Mucosa of descending colon (tissue), 3 donors: ENCODE measurements at regions not wholly inside any gene's neighbourhood (a gene's known extent, or its start where the extent isn't known, plus 50 kb on each side); places are given as distances from the start of the nearest gene placed in this dataset.

ENCODE experiments used
- ATAC-seq: fragments of 200-7000 bp; cut with Tn5 transposase; one replicate; pipeline ENCODE4 v1.9.1; 2020; ENCODE audit warnings: mild to moderate bottlenecking, moderate library complexity
- DNase-seq, 3 donors: peaks; one replicate each; pipeline ENCODE4 v3.0.0-alpha.2; 2020
- H3K36me3 ChIP-seq: fragments of 200-600 bp; one replicate; pipeline ENCODE4 v1.8.0; 2021; ENCODE audit warnings: low read depth, mild to moderate bottlenecking
- H3K4me1 ChIP-seq: fragments of 200-600 bp; one replicate; pipeline ENCODE4 v1.8.0; 2021; ENCODE audit warnings: low read depth, mild to moderate bottlenecking
- H3K4me3 ChIP-seq: fragments of 200-600 bp; one replicate; pipeline ENCODE4 v1.8.0; 2021; ENCODE audit warnings: mild to moderate bottlenecking
- H3K9me3 ChIP-seq: fragments of 200-600 bp; one replicate; pipeline ENCODE4 v1.8.0; 2021; ENCODE audit warnings: mild to moderate bottlenecking
- intact Hi-C, 2 donors: fragments of 100-400 bp; cut with DNase I in 1 of 2; cut with micrococcal nuclease in 1 of 2; formaldehyde crosslinking; loops; one replicate each; pipeline versions ENCODE4 v1.11.0 to v1.11.1; 2022; cut with DNase I, micrococcal nuclease
- TF ChIP-seq, protein P1 (sequence below): fragments of 200-600 bp; IDR thresholded peaks from one replicate; pipeline ENCODE4 v1.8.0; 2022; ENCODE audit warnings: antibody characterized with exemption, mild to moderate bottlenecking
- donor health status: DM: no; HTN: no; CAD: no; lungs with moderate emphysema.
- donor health status: DM: no; HTN: no; CAD: no.
- donor health status: DM: no; HTN: yes; CAD: no.

DNA sequence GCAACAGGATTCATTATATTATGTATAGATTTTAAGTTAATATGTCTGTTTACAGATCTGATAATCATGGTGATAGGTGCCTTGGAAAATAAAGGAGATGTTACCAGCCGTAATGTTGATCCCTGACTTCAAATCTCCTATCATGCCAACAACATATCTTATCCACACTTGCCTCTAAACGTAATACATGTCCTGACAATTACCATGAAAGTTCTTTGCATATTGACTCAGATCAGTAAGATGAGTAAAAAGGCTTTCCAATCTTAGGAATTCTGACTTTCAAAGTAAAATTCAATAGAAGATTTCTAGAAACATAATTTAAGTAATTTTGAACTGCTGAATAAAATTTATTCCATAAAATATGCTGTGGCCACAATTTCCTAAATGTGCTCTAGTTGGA, 513.3 kb downstream of the ANKRD50 start:
- DNase-seq (no peak), ATAC-seq (no peak)
- H3K4me1 ChIP-seq: no peaks in the 10 kb centered on the region
- TF ChIP-seq, protein P1, sequence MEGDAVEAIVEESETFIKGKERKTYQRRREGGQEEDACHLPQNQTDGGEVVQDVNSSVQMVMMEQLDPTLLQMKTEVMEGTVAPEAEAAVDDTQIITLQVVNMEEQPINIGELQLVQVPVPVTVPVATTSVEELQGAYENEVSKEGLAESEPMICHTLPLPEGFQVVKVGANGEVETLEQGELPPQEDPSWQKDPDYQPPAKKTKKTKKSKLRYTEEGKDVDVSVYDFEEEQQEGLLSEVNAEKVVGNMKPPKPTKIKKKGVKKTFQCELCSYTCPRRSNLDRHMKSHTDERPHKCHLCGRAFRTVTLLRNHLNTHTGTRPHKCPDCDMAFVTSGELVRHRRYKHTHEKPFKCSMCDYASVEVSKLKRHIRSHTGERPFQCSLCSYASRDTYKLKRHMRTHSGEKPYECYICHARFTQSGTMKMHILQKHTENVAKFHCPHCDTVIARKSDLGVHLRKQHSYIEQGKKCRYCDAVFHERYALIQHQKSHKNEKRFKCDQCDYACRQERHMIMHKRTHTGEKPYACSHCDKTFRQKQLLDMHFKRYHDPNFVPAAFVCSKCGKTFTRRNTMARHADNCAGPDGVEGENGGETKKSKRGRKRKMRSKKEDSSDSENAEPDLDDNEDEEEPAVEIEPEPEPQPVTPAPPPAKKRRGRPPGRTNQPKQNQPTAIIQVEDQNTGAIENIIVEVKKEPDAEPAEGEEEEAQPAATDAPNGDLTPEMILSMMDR: no peak
- intact Hi-C loops: no loop called here
- no peaks in the 10 kb centered on the region for H3K36me3 ChIP-seq
- H3K4me3 ChIP-seq: no peak overlapping the region
- no peaks in the 10 kb centered on the region for H3K9me3 ChIP-seq

DNA sequence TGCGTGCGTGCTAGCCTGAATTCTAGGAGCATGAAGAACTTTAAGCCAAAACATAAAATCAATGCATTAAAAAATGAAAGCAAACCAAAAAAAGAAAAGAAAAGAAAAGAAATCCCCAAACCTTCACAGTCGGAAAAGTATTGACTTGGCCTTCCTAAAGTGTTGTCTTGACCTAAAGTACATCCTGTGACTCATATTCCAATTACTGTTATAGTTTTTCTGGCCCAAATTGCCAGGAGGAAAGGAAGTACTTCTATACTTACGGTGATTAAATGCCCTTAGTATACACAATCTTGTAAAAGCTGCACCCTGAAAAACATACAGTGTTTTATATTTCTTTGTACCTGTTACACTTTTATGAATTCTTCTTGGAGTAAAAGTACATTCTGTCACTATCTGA, 512.8 kb downstream of the ANKRD50 start:
- TF ChIP-seq, protein P1: no peak
- H3K4me1 ChIP-seq: no peaks in the 10 kb centered on the region
- no peak overlapping the region for H3K4me3 ChIP-seq
- DNase-seq (no peak), ATAC-seq (no peak)
- H3K36me3 ChIP-seq: no peaks in the 10 kb centered on the region
- intact Hi-C loops: no loop called here
- no peaks in the 10 kb centered on the region for H3K9me3 ChIP-seq

DNA sequence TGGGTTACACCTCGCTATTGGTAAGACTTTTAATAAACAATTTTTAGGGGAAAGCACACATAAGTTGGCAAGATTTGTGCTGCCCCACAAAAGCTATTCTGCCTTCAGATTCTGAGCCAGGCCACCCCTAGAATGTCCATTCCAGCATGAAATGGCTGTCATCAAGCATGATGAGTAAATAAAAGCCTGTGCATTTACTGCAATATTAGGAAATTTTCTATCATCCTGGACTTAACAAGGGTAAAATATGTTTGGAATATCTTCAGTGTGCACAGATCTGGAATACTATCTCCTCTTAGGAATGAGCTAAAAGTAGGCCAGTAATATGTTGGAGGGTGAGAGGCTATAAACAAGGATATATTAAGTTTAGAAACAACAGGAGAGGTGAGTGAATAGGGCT, 510.9 kb downstream of the ANKRD50 start:
- Histone ChIP-seq H3K9me3 (no peaks in the 10 kb centered on the region), H3K36me3 (no peaks in the 10 kb centered on the region), H3K4me1 (no peaks in the 10 kb centered on the region), H3K4me3 (no peak overlapping the region)
- ATAC-seq (no peak), DNase-seq (no peak)
- TF ChIP-seq, protein P1: no peak
- intact Hi-C loops: no loop called here

DNA sequence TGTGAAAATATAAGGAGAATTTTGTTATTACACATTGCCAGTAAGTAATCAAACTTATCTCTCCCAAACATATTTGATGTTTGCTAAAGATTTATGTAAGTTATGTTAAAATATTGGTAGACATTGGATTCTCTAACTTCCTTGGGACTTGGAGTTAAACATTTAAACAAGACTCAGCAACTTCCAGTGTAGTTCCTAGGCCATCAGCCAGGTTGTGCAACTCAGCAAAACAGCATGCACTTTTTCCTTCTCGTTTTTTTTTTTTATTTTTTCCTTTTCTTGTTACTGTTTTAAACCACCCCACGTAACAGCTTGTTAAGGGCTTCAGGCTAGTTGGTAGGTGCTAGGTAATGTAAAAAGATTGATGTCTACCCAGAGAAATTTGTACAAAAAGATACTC, 510.4 kb downstream of the ANKRD50 start:
- H3K9me3 ChIP-seq: no peaks in the 10 kb centered on the region
- ATAC-seq (no peak), DNase-seq (peak in 1 of 3 donors; percentile 8)
- no peaks in the 10 kb centered on the region for H3K4me1 ChIP-seq
- intact Hi-C loops: no loop called here
- no peak overlapping the region for H3K4me3 ChIP-seq
- TF ChIP-seq, protein P1: no peak
- H3K36me3 ChIP-seq: no peaks in the 10 kb centered on the region

DNA sequence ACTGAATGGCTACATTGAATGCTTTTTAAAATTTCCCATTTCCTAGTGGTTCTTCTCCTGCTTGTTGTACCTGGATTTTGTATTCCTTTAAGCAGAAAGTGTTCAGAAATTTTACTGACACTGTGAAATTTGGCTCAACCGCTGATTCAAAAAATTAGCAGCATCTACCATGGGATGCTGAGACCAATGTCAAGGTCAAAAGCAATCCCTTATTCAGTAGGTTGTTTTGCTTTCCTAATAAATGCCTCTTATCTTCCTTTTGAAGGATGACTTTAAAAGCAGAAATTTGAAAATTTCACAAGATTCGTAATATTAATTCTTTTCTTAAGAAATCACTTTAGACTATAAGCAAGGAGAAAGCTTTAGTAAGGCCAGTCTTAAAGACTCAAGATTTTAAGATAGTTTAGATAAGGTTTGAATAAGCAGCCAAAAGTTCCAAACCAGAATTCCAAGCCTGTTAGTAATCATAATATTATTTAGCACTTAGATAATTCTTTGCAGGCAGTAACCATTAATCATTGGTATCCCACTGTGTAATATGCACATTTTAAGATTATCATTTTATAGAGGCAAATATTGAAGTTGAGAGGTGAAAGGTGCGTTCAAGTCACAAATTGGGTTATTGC, 508.8 kb downstream of the ANKRD50 start:
- H3K4me3 ChIP-seq: no peak overlapping the region
- ATAC-seq: no peak
- no peaks in the 10 kb centered on the region for H3K36me3 ChIP-seq
- DNase-seq: no peak
- H3K9me3 ChIP-seq: no peaks in the 10 kb centered on the region
- TF ChIP-seq, protein P1: no peak
- H3K4me1 ChIP-seq: no peaks in the 10 kb centered on the region
- intact Hi-C loops: no loop called here
